Liver (tissue), 8 donors: ENCODE measurements at regions not wholly inside any gene's neighbourhood (a gene's known extent, or its start where the extent isn't known, plus 50 kb on each side); places are given as distances from the start of the nearest gene placed in this dataset.

Experiments used
- DNase-seq: peaks from one replicate; pipeline ENCODE4 v3.0.0-alpha.2; 2017; ENCODE audit warnings: low spot score
- H3K27ac ChIP-seq, 2 donors: one replicate each; pipeline ENCODE4 v1.7.0; 2013; ENCODE audit warnings: inconsistent platforms in 2 of 2, low read length in 2 of 2, control low read depth in 1 of 2, low read depth in 1 of 2, mild to moderate bottlenecking in 1 of 2
- H3K27me3 ChIP-seq, 4 donors: one replicate each; pipeline versions ENCODE4 v1.6.1 to v1.7.0; 2013; ENCODE audit warnings: low read length in 3 of 4, inconsistent platforms in 1 of 4, mild to moderate bottlenecking in 1 of 4, moderate library complexity in 1 of 4; ENCODE audit not compliant: control insufficient read depth in 4 of 4, insufficient read depth in 4 of 4
- H3K36me3 ChIP-seq, 4 donors: one replicate each; pipeline versions ENCODE4 v1.6.1 to v1.7.0; 2013; ENCODE audit warnings: low read length in 3 of 4, mild to moderate bottlenecking in 3 of 4, low read depth in 1 of 4, moderate library complexity in 1 of 4; ENCODE audit not compliant: control insufficient read depth in 4 of 4, insufficient read depth in 3 of 4
- H3K4me1 ChIP-seq, 4 donors: one replicate each; pipeline versions ENCODE4 v1.6.1 to v1.7.0; 2013; ENCODE audit warnings: low read length in 3 of 4, mild to moderate bottlenecking in 3 of 4, moderate library complexity in 1 of 4; ENCODE audit not compliant: control insufficient read depth in 4 of 4, insufficient read depth in 4 of 4
- H3K4me3 ChIP-seq, 3 donors: one replicate each; pipeline versions ENCODE4 v1.6.1 to v1.7.0; 2013; ENCODE audit warnings: low read length in 3 of 3, control low read depth in 1 of 3, low read depth in 1 of 3, mild to moderate bottlenecking in 1 of 3
- H3K9ac ChIP-seq, 2 donors: one replicate each; pipeline ENCODE4 v1.7.0; 2013; ENCODE audit warnings: low read length in 2 of 2, mild to moderate bottlenecking in 2 of 2, moderate library complexity in 2 of 2, control low read depth in 1 of 2, low read depth in 1 of 2
- H3K9me3 ChIP-seq, 4 donors: one replicate each; pipeline versions ENCODE4 v1.6.1 to v1.7.0; 2013; ENCODE audit warnings: low read length in 3 of 4; ENCODE audit not compliant: control insufficient read depth in 4 of 4
- EGR1 ChIP-seq, 2 donors: IDR thresholded peaks; 2 replicates each; pipeline ENCODE4 v1.6.1; 2016 to 2018; ENCODE audit warnings: antibody characterized with exemption in 2 of 2, low read depth in 2 of 2
- FOXA1 ChIP-seq: IDR thresholded peaks from 2 replicates; pipeline ENCODE4 v1.6.1; 2016; ENCODE audit warnings: antibody characterized with exemption
- FOXA2 ChIP-seq: IDR thresholded peaks from 2 replicates; pipeline ENCODE4 v1.6.1; 2016; ENCODE audit warnings: antibody characterized with exemption
- GABPA ChIP-seq, 2 donors: IDR thresholded peaks in 1 of 2; conservative IDR thresholded peaks in 1 of 2; 2 replicates each; pipeline ENCODE4 v1.6.1; 2016; ENCODE audit warnings: antibody characterized with exemption in 2 of 2, mild to moderate bottlenecking in 1 of 2, moderate library complexity in 1 of 2
- HNF4A ChIP-seq, 2 donors: conservative IDR thresholded peaks; 2 replicates each; pipeline ENCODE4 v1.6.1; 2016; ENCODE audit warnings: antibody characterized with exemption in 2 of 2, mild to moderate bottlenecking in 2 of 2
- HNF4G ChIP-seq: IDR thresholded peaks from 2 replicates; pipeline ENCODE4 v1.6.1; 2016; ENCODE audit warnings: antibody characterized with exemption
- JUND ChIP-seq, 2 donors: IDR thresholded peaks; 2 replicates each; pipeline ENCODE4 v1.6.1; 2016; ENCODE audit warnings: antibody characterized with exemption in 2 of 2
- NR2F2 ChIP-seq: IDR thresholded peaks from 2 replicates; pipeline ENCODE4 v1.6.1; 2016; ENCODE audit warnings: antibody characterized with exemption
- RAD21 ChIP-seq, 2 donors: IDR thresholded peaks; 2 replicates each; pipeline ENCODE4 v1.6.1; 2016; ENCODE audit warnings: antibody characterized with exemption in 2 of 2, mild to moderate bottlenecking in 2 of 2
- RXRA ChIP-seq, 2 donors: IDR thresholded peaks; 2 replicates each; pipeline ENCODE4 v1.6.1; 2017 to 2018; ENCODE audit warnings: antibody characterized with exemption in 2 of 2, mild to moderate bottlenecking in 1 of 2
- SP1 ChIP-seq: IDR thresholded peaks from 2 replicates; pipeline ENCODE4 v1.6.1; 2018; ENCODE audit warnings: antibody characterized with exemption, mild to moderate bottlenecking
- TAF1 ChIP-seq: conservative IDR thresholded peaks from 2 replicates; pipeline ENCODE4 v1.6.1; 2016; ENCODE audit warnings: antibody characterized with exemption, mild to moderate bottlenecking
- YY1 ChIP-seq: IDR thresholded peaks from 2 replicates; pipeline ENCODE4 v1.6.1; 2016; ENCODE audit warnings: antibody characterized with exemption, mild to moderate bottlenecking
- WGBS: extraction: QIAGEN DNeasy Blood & Tissue Kit; methylation state at CpG from one replicate; pipeline ENCODE4 v1.1.7; 2013; 5-methylcytosine and 5-hydroxymethylcytosine counted together
- TF ChIP-seq, protein P1 (sequence below): IDR thresholded peaks from 2 replicates; pipeline ENCODE4 v1.6.1; 2016; ENCODE audit warnings: antibody characterized with exemption
- TF ChIP-seq, protein P2 (sequence below): IDR thresholded peaks from 2 replicates; pipeline ENCODE4 v1.6.1; 2016; ENCODE audit warnings: antibody characterized with exemption
- TF ChIP-seq, protein P3 (sequence below): fragments of 150-350 bp; IDR thresholded peaks from 2 replicates; pipeline ENCODE4 v1.5.1; 2017; ENCODE audit warnings: improper control_type of control experiment, low read depth, low read length; ENCODE audit not compliant: missing input control
- TF ChIP-seq, protein P4 (sequence below): IDR thresholded peaks from 2 replicates; pipeline ENCODE4 v1.6.1; 2016; ENCODE audit warnings: antibody characterized with exemption
- TF ChIP-seq, protein P5 (sequence below): IDR thresholded peaks from 2 replicates; pipeline ENCODE4 v1.6.1; 2016; ENCODE audit warnings: antibody characterized with exemption, mild to moderate bottlenecking
- donor health status: healthy.
- donor health status: healthy.
- donor health status: healthy.
- donor health status: healthy.
- donor health status: healthy.

DNA sequence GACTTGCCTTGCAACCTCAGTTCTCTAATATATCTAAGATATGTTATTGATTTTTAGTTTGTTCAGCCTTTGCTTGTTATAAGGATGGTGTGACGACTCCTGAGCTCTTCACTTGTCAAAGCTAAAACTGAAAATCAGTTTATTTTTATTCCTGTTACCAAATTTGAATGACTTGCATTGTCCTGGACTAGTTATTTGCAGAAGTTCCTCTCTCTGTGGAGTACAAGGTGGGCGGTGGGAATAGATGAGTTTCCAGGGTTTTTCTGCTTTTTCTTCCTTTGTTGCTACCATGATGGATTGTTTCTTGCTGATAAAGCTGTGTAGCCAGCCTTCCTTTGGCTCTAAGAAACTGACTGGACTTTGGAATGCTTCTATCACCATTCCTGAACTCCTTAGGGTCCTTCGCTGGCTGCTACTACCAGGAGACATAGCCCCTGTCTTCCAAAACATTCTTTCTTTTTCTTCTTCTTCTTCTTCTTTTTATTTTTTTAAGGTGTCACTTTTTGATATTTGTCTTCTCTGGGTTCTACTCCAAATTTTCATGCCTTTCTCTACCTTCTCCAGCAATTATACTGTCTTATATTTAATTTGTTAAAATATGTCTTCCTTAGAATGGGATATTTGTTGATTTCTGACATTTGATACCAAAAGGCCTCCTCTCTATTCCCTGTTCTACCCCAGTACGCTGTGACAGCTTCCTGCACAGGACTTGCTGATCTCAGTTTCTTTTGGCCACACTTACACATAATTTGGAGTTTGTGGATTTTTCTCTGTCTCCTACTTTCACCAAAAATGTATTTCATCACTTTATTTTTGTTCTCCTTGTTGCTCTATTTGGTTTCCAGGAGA lies 145.1 kb upstream of the THRB start:
- 87% methylated on average over 4 of the region's 4 CpGs for WGBS
- Histone ChIP-seq H3K27me3 (no peaks in the 10 kb centered on the region), H3K27ac (no peak overlapping the region), H3K9me3 (no peaks in the 10 kb centered on the region), H3K4me1 (peaks cover 0 to 5% (median 1%) of the 10 kb centered on the region in 4 donors), H3K36me3 (no peaks in the 10 kb centered on the region), H3K9ac (no peak overlapping the region), H3K4me3 (no peak overlapping the region)
- DNase-seq: no peak
- TF ChIP-seq SP1 (no peak), JUND (IDR thresholded peaks at IDR 0.05) (no peak), GABPA (IDR thresholded peaks at IDR 0.05 in 1 of 2, conservative IDR thresholded peaks at IDR 0.05 in 1 of 2) (no peak), FOXA2 (no peak), TAF1 (no peak), HNF4A (conservative IDR thresholded peaks at IDR 0.05) (no peak), EGR1 (IDR thresholded peaks at IDR 0.05; ENCODE audit: low read depth in 2 of 2) (no peak), FOXA1 (no peak), HNF4G (no peak), NR2F2 (no peak), RXRA (IDR thresholded peaks at IDR 0.05) (no peak), YY1 (no peak)
- TF ChIP-seq, protein P1, sequence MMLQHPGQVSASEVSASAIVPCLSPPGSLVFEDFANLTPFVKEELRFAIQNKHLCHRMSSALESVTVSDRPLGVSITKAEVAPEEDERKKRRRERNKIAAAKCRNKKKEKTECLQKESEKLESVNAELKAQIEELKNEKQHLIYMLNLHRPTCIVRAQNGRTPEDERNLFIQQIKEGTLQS: no peak
- TF ChIP-seq, protein P2, sequence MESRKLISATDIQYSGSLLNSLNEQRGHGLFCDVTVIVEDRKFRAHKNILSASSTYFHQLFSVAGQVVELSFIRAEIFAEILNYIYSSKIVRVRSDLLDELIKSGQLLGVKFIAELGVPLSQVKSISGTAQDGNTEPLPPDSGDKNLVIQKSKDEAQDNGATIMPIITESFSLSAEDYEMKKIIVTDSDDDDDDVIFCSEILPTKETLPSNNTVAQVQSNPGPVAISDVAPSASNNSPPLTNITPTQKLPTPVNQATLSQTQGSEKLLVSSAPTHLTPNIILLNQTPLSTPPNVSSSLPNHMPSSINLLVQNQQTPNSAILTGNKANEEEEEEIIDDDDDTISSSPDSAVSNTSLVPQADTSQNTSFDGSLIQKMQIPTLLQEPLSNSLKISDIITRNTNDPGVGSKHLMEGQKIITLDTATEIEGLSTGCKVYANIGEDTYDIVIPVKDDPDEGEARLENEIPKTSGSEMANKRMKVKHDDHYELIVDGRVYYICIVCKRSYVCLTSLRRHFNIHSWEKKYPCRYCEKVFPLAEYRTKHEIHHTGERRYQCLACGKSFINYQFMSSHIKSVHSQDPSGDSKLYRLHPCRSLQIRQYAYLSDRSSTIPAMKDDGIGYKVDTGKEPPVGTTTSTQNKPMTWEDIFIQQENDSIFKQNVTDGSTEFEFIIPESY: no peak
- TF ChIP-seq, protein P3, sequence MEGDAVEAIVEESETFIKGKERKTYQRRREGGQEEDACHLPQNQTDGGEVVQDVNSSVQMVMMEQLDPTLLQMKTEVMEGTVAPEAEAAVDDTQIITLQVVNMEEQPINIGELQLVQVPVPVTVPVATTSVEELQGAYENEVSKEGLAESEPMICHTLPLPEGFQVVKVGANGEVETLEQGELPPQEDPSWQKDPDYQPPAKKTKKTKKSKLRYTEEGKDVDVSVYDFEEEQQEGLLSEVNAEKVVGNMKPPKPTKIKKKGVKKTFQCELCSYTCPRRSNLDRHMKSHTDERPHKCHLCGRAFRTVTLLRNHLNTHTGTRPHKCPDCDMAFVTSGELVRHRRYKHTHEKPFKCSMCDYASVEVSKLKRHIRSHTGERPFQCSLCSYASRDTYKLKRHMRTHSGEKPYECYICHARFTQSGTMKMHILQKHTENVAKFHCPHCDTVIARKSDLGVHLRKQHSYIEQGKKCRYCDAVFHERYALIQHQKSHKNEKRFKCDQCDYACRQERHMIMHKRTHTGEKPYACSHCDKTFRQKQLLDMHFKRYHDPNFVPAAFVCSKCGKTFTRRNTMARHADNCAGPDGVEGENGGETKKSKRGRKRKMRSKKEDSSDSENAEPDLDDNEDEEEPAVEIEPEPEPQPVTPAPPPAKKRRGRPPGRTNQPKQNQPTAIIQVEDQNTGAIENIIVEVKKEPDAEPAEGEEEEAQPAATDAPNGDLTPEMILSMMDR: no peak
- TF ChIP-seq, protein P4, sequence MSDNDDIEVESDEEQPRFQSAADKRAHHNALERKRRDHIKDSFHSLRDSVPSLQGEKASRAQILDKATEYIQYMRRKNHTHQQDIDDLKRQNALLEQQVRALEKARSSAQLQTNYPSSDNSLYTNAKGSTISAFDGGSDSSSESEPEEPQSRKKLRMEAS: no peak

DNA sequence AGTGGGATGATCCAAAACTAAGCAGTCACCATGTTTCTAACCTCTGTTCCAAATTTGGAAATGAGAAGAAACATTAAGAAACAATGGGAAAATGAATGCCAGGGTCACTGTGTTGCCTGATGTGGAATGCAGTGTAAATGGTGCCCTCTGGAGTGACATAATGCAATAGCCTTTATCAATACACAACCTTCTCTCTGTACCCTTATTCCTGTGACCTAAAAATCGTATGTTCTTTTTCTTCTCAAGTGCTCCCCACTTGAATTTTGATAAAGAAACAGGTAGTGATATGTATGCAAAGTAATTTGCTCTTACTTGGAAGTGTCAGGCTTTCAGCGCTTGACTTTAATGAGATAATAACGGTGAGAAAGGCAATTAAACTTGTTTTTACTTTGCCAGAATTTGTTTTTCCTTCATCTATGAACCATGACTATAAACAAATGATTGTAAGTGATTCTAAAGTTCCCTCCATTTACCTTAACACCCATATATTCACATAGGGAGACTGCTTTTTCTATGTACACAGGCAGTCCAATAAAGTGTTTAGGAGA lies 145.8 kb upstream of the THRB start:
- Histone ChIP-seq H3K27ac (no peak overlapping the region), H3K9me3 (no peaks in the 10 kb centered on the region), H3K4me1 (peaks cover 0 to 5% (median 1%) of the 10 kb centered on the region in 4 donors), H3K9ac (no peak overlapping the region), H3K4me3 (no peak overlapping the region), H3K27me3 (no peaks in the 10 kb centered on the region), H3K36me3 (no peaks in the 10 kb centered on the region)
- no peak for DNase-seq
- WGBS: 47% methylated on average over 3 of the region's 3 CpGs
- no peak for TF ChIP-seq HNF4G
- TF ChIP-seq NR2F2: no peak
- TF ChIP-seq FOXA1: no peak
- TF ChIP-seq FOXA2: peak; percentile 22
- TF ChIP-seq HNF4A (conservative IDR thresholded peaks at IDR 0.05): peak; percentile 8 to 50
- TF ChIP-seq, protein P1: no peak
- TF ChIP-seq YY1: peak; percentile 45
- no peak for TF ChIP-seq EGR1 (IDR thresholded peaks at IDR 0.05; ENCODE audit: low read depth in 2 of 2)
- TF ChIP-seq JUND (IDR thresholded peaks at IDR 0.05): no peak
- TF ChIP-seq RAD21 (IDR thresholded peaks at IDR 0.05): peak; percentile 91 to 93
- TF ChIP-seq, protein P5, sequence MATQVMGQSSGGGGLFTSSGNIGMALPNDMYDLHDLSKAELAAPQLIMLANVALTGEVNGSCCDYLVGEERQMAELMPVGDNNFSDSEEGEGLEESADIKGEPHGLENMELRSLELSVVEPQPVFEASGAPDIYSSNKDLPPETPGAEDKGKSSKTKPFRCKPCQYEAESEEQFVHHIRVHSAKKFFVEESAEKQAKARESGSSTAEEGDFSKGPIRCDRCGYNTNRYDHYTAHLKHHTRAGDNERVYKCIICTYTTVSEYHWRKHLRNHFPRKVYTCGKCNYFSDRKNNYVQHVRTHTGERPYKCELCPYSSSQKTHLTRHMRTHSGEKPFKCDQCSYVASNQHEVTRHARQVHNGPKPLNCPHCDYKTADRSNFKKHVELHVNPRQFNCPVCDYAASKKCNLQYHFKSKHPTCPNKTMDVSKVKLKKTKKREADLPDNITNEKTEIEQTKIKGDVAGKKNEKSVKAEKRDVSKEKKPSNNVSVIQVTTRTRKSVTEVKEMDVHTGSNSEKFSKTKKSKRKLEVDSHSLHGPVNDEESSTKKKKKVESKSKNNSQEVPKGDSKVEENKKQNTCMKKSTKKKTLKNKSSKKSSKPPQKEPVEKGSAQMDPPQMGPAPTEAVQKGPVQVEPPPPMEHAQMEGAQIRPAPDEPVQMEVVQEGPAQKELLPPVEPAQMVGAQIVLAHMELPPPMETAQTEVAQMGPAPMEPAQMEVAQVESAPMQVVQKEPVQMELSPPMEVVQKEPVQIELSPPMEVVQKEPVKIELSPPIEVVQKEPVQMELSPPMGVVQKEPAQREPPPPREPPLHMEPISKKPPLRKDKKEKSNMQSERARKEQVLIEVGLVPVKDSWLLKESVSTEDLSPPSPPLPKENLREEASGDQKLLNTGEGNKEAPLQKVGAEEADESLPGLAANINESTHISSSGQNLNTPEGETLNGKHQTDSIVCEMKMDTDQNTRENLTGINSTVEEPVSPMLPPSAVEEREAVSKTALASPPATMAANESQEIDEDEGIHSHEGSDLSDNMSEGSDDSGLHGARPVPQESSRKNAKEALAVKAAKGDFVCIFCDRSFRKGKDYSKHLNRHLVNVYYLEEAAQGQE: no peak
- peak in 1 of 2 donors; percentile 52 for TF ChIP-seq RXRA (IDR thresholded peaks at IDR 0.05)
- TF ChIP-seq, protein P2: no peak
- TF ChIP-seq GABPA (IDR thresholded peaks at IDR 0.05 in 1 of 2, conservative IDR thresholded peaks at IDR 0.05 in 1 of 2): no peak
- TF ChIP-seq TAF1: no peak
- no peak for TF ChIP-seq SP1
